Common myeloid progenitor, CD34-positive (primary cell): ENCODE measurements at regions not wholly inside any gene's neighbourhood (a gene's known extent, or its start where the extent isn't known, plus 50 kb on each side); places are given as distances from the start of the nearest gene placed in this dataset.

ENCODE experiments used
- CTCF ChIA-PET: fragments of 350-600 bp; sonication (Branson Sonifier 250); formaldehyde crosslinking; loops from one replicate; lab custom pipeline; 2021; ENCODE audit warnings: antibody characterized with exemption; lab: Charles Lee
- POLR2A ChIA-PET: fragments of 350-600 bp; sonication (Branson Sonifier 250); formaldehyde crosslinking; loops from one replicate; lab custom pipeline; 2021; ENCODE audit warnings: antibody characterized with exemption; lab: Charles Lee
- DNase-seq, 3 donors: peaks; one replicate each; pipeline versions ENCODE4 v3.0.0 to v3.0.0-alpha.2; 2013
- H3K27ac ChIP-seq, 2 experiments: 1 replicate in 1 of 2; 2 replicates in 1 of 2; pipeline ENCODE4 v1.7.0; 2013; ENCODE audit warnings: inconsistent platforms in 2 of 2, low read length in 2 of 2, mild to moderate bottlenecking in 2 of 2, low read depth in 1 of 2, moderate library complexity in 1 of 2; ENCODE audit not compliant: severe bottlenecking in 2 of 2, insufficient read depth in 1 of 2, poor library complexity in 1 of 2
- H3K27me3 ChIP-seq, 5 experiments: replicated peaks in 2 of 5; 1 replicate in 3 of 5; 2 replicates in 2 of 5; pipeline versions ENCODE4 v1.6.1 to v1.7.0; 2013; ENCODE audit warnings: low read length in 4 of 5, mild to moderate bottlenecking in 2 of 5, moderate library complexity in 2 of 5, inconsistent platforms in 1 of 5; ENCODE audit not compliant: insufficient read depth in 5 of 5, control insufficient read depth in 4 of 5
- H3K36me3 ChIP-seq, 4 experiments: 1 replicate in 2 of 4; 2 replicates in 2 of 4; pipeline versions ENCODE4 v1.6.1 to v1.7.0; 2013; ENCODE audit warnings: low read length in 3 of 4, control low read depth in 1 of 4, mild to moderate bottlenecking in 1 of 4; ENCODE audit not compliant: control insufficient read depth in 4 of 4, insufficient read depth in 4 of 4
- H3K4me1 ChIP-seq, 4 experiments: 1 replicate in 3 of 4; 2 replicates in 1 of 4; pipeline versions ENCODE4 v1.6.1 to v1.7.1; 2013; ENCODE audit warnings: low read length in 3 of 4, mild to moderate bottlenecking in 3 of 4, control low read depth in 1 of 4, inconsistent platforms in 1 of 4, moderate library complexity in 1 of 4; ENCODE audit not compliant: control insufficient read depth in 4 of 4, insufficient read depth in 4 of 4; ENCODE audit errors: control extremely low read depth in 1 of 4
- H3K4me3 ChIP-seq, 7 experiments: 1 replicate in 4 of 7; 2 replicates in 3 of 7; pipeline versions ENCODE4 v1.5.1 to v1.7.0; 2013; ENCODE audit warnings: mild to moderate bottlenecking in 7 of 7, low read length in 6 of 7, moderate library complexity in 6 of 7, inconsistent platforms in 2 of 7, low read depth in 2 of 7, control low read depth in 1 of 7; ENCODE audit not compliant: insufficient read depth in 4 of 7, control insufficient read depth in 1 of 7; ENCODE audit errors: extremely low read depth in 1 of 7
- H3K9me3 ChIP-seq, 5 experiments: 1 replicate in 4 of 5; 2 replicates in 1 of 5; pipeline versions ENCODE4 v1.6.1 to v1.7.1; 2013; ENCODE audit warnings: low read length in 4 of 5, mild to moderate bottlenecking in 2 of 5, inconsistent platforms in 1 of 5, low read depth in 1 of 5, moderate library complexity in 1 of 5; ENCODE audit not compliant: control insufficient read depth in 4 of 5, insufficient read depth in 2 of 5; ENCODE audit errors: control extremely low read depth in 1 of 5
- WGBS: methylation state at CpG from one replicate; pipeline ENCODE4 v1.1.5; 2013; ENCODE audit not compliant: insufficient coverage; 5-methylcytosine and 5-hydroxymethylcytosine counted together

DNA sequence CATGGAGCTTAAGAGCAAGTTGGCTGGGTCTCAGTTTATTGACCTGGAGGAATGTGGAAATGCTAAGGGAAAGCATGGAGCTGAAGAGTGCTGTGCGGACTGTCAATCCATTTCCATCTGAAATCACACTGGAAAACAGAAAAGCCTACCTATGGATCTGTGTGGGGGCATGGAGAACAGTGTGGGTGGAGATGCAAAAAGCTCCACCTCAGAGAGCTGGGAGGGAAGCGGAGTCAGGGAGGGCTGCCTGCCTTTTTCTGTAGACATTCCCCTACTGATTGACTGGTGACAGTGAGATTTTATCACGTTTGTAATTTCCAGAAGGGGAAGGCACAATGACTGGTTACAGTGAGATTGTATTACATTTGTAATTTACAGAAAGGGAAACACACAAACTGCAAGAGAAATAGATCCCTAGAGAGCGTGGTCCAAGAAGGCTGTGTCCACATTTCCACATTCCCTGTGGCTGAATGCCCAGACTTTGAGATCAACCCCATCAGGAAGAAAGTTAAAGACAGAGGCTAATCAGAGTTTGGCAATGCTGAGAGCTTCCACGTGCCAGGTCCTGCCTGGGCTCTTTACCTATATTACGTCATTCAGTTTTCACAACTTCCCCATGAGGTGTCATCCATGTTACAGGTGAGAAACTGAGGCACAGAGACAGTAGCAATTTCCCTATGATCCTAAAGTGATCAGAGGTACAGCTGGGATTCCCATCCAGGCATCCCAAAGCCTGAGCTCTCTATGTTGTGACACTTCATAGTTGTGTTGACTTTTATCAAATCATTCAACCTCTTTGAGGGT is 67.7 kb upstream of the NSMCE3 start:
- no peaks in the 10 kb centered on the region for H3K4me1 ChIP-seq
- no peak overlapping the region for H3K27ac ChIP-seq
- no peaks in the 10 kb centered on the region for H3K9me3 ChIP-seq
- no peak for DNase-seq
- ChIA-PET CTCF (no interaction called here), POLR2A (no interaction called here)
- H3K27me3 ChIP-seq: no peaks in the 10 kb centered on the region
- 80% methylated on average over 6 of the region's 6 CpGs for WGBS
- H3K4me3 ChIP-seq: no peak overlapping the region
- H3K36me3 ChIP-seq: no peaks in the 10 kb centered on the region

DNA sequence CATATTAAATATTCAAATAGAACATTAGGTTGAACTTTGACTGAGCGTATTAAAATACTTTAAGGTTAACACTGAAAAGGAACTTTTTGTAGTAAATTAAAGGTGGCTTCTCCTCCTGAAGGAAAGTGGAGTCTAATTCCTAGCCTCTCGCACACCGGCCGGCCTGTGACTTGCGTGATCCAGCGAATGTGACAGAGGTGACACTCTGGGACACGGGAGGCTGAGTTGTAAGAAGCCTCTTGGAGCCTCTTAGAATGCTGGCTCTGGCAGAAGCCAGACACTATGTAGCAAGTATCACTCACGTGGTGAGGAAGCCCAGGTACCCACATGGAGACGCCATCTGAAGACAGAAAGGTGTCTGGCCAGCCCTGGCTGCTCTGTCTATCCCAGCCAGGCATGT is 64.9 kb upstream of the NSMCE3 start:
- ChIA-PET POLR2A (no interaction called here), CTCF (no interaction called here)
- H3K27ac ChIP-seq: no peak overlapping the region

GRCh38 chr15:29333261-29333660 is 63.6 kb upstream of the NSMCE3 start:
- POLR2A ChIA-PET: no interaction called here
- Histone ChIP-seq H3K36me3 (no peaks in the 10 kb centered on the region), H3K4me3 (no peak overlapping the region), H3K27ac (no peak overlapping the region), H3K9me3 (no peaks in the 10 kb centered on the region), H3K4me1 (no peaks in the 10 kb centered on the region), H3K27me3 (no peaks in the 10 kb centered on the region)
- no peak for DNase-seq
- WGBS: 88% methylated on average over 6 of the region's 6 CpGs
- CTCF ChIA-PET: no interaction called here

More for the DNA sequence above, 64.9 kb upstream of the NSMCE3 start:
- Histone ChIP-seq H3K4me1 (no peaks in the 10 kb centered on the region), H3K9me3 (no peaks in the 10 kb centered on the region), H3K27me3 (no peaks in the 10 kb centered on the region), H3K4me3 (no peak overlapping the region), H3K36me3 (no peaks in the 10 kb centered on the region)
- no peak for DNase-seq
- WGBS: 84% methylated on average over 9 of the region's 9 CpGs

- Histone ChIP-seq H3K27ac (no peak overlapping the region), H3K9me3 (no peaks in the 10 kb centered on the region), H3K27me3 (no peaks in the 10 kb centered on the region), H3K36me3 (no peaks in the 10 kb centered on the region), H3K4me3 (no peak overlapping the region), H3K4me1 (no peaks in the 10 kb centered on the region)
- ChIA-PET CTCF (no interaction called here), POLR2A (no interaction called here)
- DNase-seq: no peak
- 100% methylated on average over 2 of the region's 6 CpGs for WGBS
Measured at GRCh38 chr15:29331669-29332068, 62.0 kb upstream of the NSMCE3 start.

GRCh38 chr15:29331071-29331470 is 61.4 kb upstream of the NSMCE3 start:
- Histone ChIP-seq H3K27me3 (no peaks in the 10 kb centered on the region), H3K4me1 (no peaks in the 10 kb centered on the region), H3K9me3 (peaks cover 0 to under 1% (median 0%) of the 10 kb centered on the region in 5 experiments), H3K27ac (no peak overlapping the region), H3K36me3 (no peaks in the 10 kb centered on the region), H3K4me3 (no peak overlapping the region)
- no peak for DNase-seq
- WGBS: 92% methylated on average over 9 of the region's 10 CpGs
- POLR2A ChIA-PET: no interaction called here
- CTCF ChIA-PET: no interaction called here

GRCh38 chr15:29324746-29325145 is 55.1 kb upstream of the NSMCE3 start:
- WGBS: no CpG with 5 or more reads among the region's 1 CpG

GRCh38 chr15:29323557-29323956 is 53.9 kb upstream of the NSMCE3 start:
- no peak overlapping the region for H3K27ac ChIP-seq
- POLR2A ChIA-PET: no interaction called here
- peaks cover 0 to 5% (median 0%) of the 10 kb centered on the region in 5 experiments for H3K9me3 ChIP-seq
- no peaks in the 10 kb centered on the region for H3K36me3 ChIP-seq
- CTCF ChIA-PET: no interaction called here
- no CpG with 5 or more reads among the region's 1 CpG for WGBS
- no peak for DNase-seq
- no peak overlapping the region for H3K4me3 ChIP-seq
- no peaks in the 10 kb centered on the region for H3K4me1 ChIP-seq
- no peaks in the 10 kb centered on the region for H3K27me3 ChIP-seq

More at GRCh38 chr15:29324746-29325145, 55.1 kb upstream of the NSMCE3 start:
- peaks cover 0 to 5% (median 0%) of the 10 kb centered on the region in 5 experiments for H3K9me3 ChIP-seq
- no peak for DNase-seq
- POLR2A ChIA-PET: no interaction called here
- no peaks in the 10 kb centered on the region for H3K36me3 ChIP-seq
- H3K27me3 ChIP-seq: no peaks in the 10 kb centered on the region
- no peak overlapping the region for H3K27ac ChIP-seq
- H3K4me1 ChIP-seq: no peaks in the 10 kb centered on the region
- CTCF ChIA-PET: no interaction called here
- no peak overlapping the region for H3K4me3 ChIP-seq
